Prostate gland (tissue), 2 donors: ENCODE measurements at regions not wholly inside any gene's neighbourhood (a gene's known extent, or its start where the extent isn't known, plus 50 kb on each side); places are given as distances from the start of the nearest gene placed in this dataset.

Experiments
- CTCF ChIP-seq, 4 experiments: fragments of 200-600 bp in 2 of 4; fragments of 450-650 bp in 2 of 4; sonication (generic) in 2 of 4; IDR thresholded peaks; 1 replicate in 3 of 4; 2 replicates in 1 of 4; pipeline ENCODE4 v1.5.1; 2016 to 2019; ENCODE audit warnings: antibody characterized with exemption in 4 of 4, mild to moderate bottlenecking in 2 of 4, moderate library complexity in 2 of 4
- POLR2A ChIP-seq: fragments of 450-650 bp; IDR thresholded peaks from one replicate; pipeline ENCODE4 v1.6.1; 2016; ENCODE audit warnings: antibody characterized with exemption, mild to moderate bottlenecking
- POLR2AphosphoS5 ChIP-seq: sonication (generic); formaldehyde crosslinking; IDR thresholded peaks from one replicate; pipeline ENCODE4 v1.6.1; 2017; ENCODE audit warnings: antibody characterized with exemption

- TF ChIP-seq CTCF (IDR thresholded peaks at IDR 0.05): no peak
- no peak for TF ChIP-seq POLR2AphosphoS5
- no peak for TF ChIP-seq POLR2A
These were observed 123.3 kb upstream of the RASEF start for GRCh38 chr9:83186155-83186737.
